ENCODE measurements at regions not wholly inside any gene's neighbourhood (a gene's known extent, or its start where the extent isn't known, plus 50 kb on each side); places are given as distances from the start of the nearest gene placed in this dataset.

DNA sequence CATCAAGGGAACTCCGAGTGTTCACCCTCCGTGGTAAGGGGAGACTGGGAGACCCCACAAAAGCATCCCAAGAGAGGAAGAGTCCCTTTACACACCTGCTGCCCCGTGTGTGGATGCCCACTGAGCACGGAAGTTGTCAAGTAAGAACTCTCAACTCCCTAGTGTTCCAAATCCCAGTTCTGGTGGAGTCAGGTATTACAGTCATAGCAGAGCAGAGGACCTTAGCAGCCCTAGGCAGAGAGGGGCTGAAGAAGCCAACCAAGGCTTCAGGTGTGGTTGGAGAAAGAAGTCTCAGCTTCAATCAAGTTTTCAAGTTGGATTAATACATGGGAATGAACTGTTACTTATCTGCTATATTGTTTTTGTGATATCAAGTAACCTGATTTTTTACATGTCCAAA is 512.5 kb downstream of the RNF144A start:
- Histone ChIP-seq H4K8ac (replicated peaks; ENCODE audit: insufficient read length, low read depth, low read length) (no peak overlapping the region), H3K79me1 (ENCODE audit: insufficient read depth, low read depth, low read length, poor library complexity, severe bottlenecking) (no peaks in the 10 kb centered on the region), H3T11ph (ENCODE audit: low read length) (no peak overlapping the region), H3K23ac (ENCODE audit: insufficient read length, low read depth, low read length) (no peak overlapping the region), H2BK15ac (ENCODE audit: low read depth, low read length) (no peak overlapping the region), H3K79me2 (ENCODE audit: insufficient read depth, low read length) (no peaks in the 10 kb centered on the region), H3K27me3 (ENCODE audit: insufficient read depth, low read length) (no peaks in the 10 kb centered on the region), H2AK5ac (ENCODE audit: insufficient read length, low read length) (no peak overlapping the region), H3K4ac (ENCODE audit: low read depth, low read length) (no peak overlapping the region), H3K4me1 (ENCODE audit: insufficient read depth, low read length) (peaks cover 9% of the 10 kb centered on the region; the same call in 1 of the 2 replicates), H2BK5ac (ENCODE audit: insufficient read length, low read length) (no peak overlapping the region), H2AFZ (ENCODE audit: low read length) (no peak overlapping the region), H4K91ac (ENCODE audit: insufficient read length, low read depth, low read length) (no peak overlapping the region), H2BK120ac (ENCODE audit: low read depth, low read length, poor library complexity, severe bottlenecking) (no peak overlapping the region), H3K9ac (ENCODE audit: extremely low read depth, insufficient read length, low read length) (no peak overlapping the region), H3K9me3 (ENCODE audit: control insufficient read depth, low read depth, low read length) (no peaks in the 10 kb centered on the region), H4K20me1 (ENCODE audit: control insufficient read depth, insufficient read depth, insufficient read length) (peaks cover 3% of the 10 kb centered on the region), H2BK20ac (ENCODE audit: low read depth, low read length, poor library complexity, severe bottlenecking) (no peak overlapping the region), H3K27ac (ENCODE audit: insufficient read length, low read depth, low read length) (no peak overlapping the region), H2BK12ac (ENCODE audit: insufficient read length, low read depth, low read length) (no peak overlapping the region), H4K5ac (ENCODE audit: insufficient read length, low read depth, low read length) (no peak overlapping the region), H3K4me2 (ENCODE audit: insufficient read depth, insufficient read length, low read length) (no peak overlapping the region), H3K23me2 (ENCODE audit: insufficient read length, low read depth, low read length, poor library complexity, severe bottlenecking) (no peaks in the 10 kb centered on the region), H3K56ac (ENCODE audit: insufficient read length, low read depth, low read length) (no peak overlapping the region), H3K18ac (ENCODE audit: insufficient read length, low read depth, low read length) (no peak overlapping the region), H3K14ac (ENCODE audit: insufficient read depth, low read length) (no peak overlapping the region)
- Mint-ChIP-seq H3K36me3 (ENCODE audit: insufficient read depth in 1 of 3, low read depth in 3 of 3) (peaks cover 12 to 23% (median 14%) of the 10 kb centered on the region in 3 experiments), H3K9me3 (peaks cover 13 to 21% of the 10 kb centered on the region in 2 experiments), H3K27me3 (ENCODE audit: low read depth) (peaks cover 13% of the 10 kb centered on the region), H3K27ac (peak overlapping the region in 1 of 3 experiments; percentile 66; a peak in 2 of 7 replicates), H3K4me3 (no peak overlapping the region; a peak in 1 of 5 replicates), H3K4me1 (peaks cover 20 to 42% of the 10 kb centered on the region in 2 experiments)
- WGBS (ENCODE audit: extremely low coverage, insufficient read length, low lambda C conversion rate) = no CpG with 5 or more reads among the region's 4 CpGs
- TF ChIP-seq, protein P1, sequence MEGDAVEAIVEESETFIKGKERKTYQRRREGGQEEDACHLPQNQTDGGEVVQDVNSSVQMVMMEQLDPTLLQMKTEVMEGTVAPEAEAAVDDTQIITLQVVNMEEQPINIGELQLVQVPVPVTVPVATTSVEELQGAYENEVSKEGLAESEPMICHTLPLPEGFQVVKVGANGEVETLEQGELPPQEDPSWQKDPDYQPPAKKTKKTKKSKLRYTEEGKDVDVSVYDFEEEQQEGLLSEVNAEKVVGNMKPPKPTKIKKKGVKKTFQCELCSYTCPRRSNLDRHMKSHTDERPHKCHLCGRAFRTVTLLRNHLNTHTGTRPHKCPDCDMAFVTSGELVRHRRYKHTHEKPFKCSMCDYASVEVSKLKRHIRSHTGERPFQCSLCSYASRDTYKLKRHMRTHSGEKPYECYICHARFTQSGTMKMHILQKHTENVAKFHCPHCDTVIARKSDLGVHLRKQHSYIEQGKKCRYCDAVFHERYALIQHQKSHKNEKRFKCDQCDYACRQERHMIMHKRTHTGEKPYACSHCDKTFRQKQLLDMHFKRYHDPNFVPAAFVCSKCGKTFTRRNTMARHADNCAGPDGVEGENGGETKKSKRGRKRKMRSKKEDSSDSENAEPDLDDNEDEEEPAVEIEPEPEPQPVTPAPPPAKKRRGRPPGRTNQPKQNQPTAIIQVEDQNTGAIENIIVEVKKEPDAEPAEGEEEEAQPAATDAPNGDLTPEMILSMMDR (conservative IDR thresholded peaks at IDR 0.05) = no peak
- DNase-seq = no peak

All from H9 (cell line).